Left renal pelvis (tissue), 4 donors: ENCODE measurements at regions not wholly inside any gene's neighbourhood (a gene's known extent, or its start where the extent isn't known, plus 50 kb on each side); places are given as distances from the start of the nearest gene placed in this dataset.
"Not testable (repeated sequence)": the region's sequence is repeated elsewhere in the genome, so short reads cannot be mapped to it uniquely, and the experiment has no call there.

Experiments used
- DNase-seq, 4 donors: peaks; one replicate each; pipeline ENCODE4 v3.0.0-alpha.2; 2013; ENCODE audit warnings: low read depth in 4 of 4, low spot score in 3 of 4

DNA sequence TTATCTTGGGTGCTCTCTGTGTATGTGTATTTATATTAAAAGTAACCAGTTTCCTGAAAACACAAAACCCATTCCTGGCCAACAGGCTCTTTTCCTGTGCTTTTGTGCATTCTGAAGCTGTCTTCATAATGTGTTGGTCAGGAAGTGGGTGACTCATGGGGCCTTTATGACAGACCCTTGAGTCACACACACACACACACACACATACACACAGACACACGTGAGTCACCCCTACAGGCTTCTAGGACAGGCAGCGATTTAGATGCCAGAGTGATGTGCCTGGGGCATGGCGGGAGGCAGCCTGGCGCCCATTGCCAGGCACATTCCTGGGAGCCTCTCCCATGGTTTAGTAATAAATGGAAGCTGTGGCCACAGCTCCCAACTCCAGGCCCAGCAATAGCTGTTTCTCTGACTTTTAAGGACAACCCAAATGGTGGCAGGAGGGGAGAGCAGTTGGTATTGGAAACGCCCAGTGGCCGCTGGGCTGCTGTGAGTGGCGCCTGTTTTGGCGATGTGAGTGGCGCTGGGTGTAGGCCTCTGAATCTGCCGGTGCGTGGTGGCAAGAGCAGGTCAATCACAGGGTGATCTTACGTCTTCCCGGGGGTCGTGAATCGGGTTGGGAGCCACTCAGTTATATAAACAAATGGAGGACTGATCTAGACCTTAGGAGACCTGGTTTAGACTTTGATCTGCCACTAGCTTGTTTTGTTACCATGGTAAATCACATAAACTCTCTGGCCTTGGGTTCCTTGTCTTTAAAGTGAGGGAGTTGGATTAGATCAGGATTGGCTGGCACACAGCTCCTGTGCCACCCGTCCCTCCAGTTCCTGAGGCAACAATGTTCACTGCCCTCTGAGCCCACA lies 150.7 kb upstream of the DLX2 start:
- no peak for DNase-seq

DNA sequence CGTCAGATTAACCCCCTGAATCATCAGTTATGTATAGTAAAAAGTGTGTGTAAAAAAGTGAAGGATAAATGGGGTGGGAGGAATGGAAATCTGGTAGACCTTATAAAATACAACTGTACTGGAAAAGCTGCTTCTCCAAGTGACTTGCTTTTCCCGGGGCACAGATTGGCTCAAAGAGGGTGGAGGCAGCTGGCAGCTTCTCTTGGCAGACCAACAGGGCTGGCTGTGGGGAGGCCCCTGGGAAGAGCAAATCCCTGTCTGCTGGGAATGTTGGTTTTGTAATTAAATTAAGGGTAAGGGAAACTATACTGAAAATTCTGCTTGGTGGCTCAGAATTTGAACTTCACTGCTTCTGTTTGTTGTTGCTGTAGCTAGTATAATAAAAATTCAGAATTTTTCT lies 154.2 kb upstream of the DLX2 start:
- no peak for DNase-seq

- DNase-seq, result no peak
Observed at GRCh38 chr2:172259827-172260226, 157.1 kb upstream of the DLX2 start.

- no peak for DNase-seq
Observed at GRCh38 chr2:172260336-172260735, 157.6 kb upstream of the DLX2 start.

- no peak for DNase-seq
Observed at GRCh38 chr2:172261292-172261691, 158.6 kb upstream of the DLX2 start.

- DNase-seq, result no peak
Observed at GRCh38 chr2:172262486-172262885, 159.8 kb upstream of the DLX2 start.

GRCh38 chr2:172264820-172265219 lies 162.1 kb upstream of the DLX2 start:
- DNase-seq, result not testable (repeated sequence)

- DNase-seq, result not testable (repeated sequence)
Observed at GRCh38 chr2:172269507-172270244, 157.7 kb upstream of the ITGA6 start.

GRCh38 chr2:172270278-172271079 lies 156.9 kb upstream of the ITGA6 start:
- no peak for DNase-seq

- no peak for DNase-seq
Observed at GRCh38 chr2:172273910-172274571, 153.3 kb upstream of the ITGA6 start.

- DNase-seq, result no peak
Observed at GRCh38 chr2:172275239-172275638, 152.1 kb upstream of the ITGA6 start.

DNA sequence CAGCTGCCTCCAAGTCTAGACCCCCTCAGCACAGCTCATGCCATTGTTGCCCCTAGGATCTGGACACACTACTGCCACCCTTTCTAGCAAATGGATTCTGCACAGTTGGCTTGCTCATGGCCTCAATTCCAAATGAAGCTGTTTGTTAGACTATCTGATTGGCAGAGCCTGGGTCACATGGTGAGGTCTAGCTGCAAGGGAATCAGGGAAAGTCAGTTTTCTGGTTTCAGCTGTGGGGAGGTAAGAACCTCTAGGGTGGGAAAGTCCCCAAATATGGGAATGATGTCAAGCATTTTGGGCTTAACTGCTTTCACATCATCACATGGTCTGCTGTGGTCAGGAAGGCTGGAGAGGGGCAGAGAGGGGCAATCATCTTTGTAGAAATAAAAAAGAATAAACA lies 150.4 kb upstream of the ITGA6 start:
- no peak for DNase-seq

DNA sequence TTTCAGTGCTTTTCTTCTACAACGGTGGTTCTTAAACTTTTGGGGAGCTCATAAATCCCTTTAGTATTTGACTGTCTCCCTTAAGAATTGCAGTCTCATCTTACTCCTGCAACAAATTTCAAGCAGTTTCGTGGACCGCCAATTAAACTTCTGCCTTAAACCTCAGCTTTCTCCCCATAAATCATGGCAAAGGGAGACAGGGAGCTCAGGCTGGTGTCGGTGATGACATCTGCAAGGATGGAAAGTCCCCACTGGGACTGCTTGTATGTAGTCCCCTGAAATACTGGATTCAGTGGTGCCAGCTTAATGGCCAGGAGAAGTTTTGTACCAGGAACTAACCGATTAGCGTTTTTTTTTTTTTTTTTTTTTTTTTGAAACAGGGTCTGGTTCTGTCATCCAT lies 148.7 kb upstream of the ITGA6 start:
- no peak for DNase-seq

DNA sequence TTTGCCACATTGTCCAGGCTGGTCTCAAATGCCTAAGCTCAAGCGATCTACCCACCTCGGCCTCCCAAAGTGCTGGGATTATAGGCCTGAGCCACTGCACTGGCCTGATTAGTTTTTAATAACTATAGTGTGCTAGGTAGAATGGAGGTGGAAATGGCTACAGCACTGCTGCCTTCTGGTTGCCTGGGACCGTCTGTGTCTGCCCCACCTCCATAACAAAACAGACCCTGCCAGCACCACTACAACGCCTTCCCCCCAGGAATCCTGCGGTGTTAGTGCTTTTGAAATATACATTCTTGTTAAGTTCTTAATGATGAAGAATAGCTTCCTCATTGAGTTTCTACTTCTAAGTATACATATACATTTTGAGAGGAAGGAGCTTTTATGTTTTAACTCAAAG lies 148.2 kb upstream of the ITGA6 start:
- no peak for DNase-seq

DNA sequence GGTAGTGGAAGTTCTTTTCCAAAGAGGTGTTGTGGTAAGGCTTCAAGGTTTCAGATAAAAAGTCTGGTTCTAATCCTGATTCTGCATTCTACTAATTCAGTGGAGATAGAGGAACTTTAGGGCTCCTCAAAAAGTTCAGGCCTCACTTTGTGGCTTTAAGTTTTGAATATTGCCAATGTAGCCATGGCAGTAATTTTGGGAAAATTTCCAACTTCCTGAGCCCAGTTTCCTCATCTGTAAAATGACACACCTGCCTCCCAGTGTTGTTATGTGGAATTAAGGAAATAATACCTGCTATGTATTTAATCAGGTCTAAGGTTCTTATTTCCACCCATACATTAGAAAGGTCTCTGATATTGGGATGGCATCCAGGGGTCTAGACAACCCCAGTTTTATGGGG lies 147.6 kb upstream of the ITGA6 start:
- no peak for DNase-seq

DNA sequence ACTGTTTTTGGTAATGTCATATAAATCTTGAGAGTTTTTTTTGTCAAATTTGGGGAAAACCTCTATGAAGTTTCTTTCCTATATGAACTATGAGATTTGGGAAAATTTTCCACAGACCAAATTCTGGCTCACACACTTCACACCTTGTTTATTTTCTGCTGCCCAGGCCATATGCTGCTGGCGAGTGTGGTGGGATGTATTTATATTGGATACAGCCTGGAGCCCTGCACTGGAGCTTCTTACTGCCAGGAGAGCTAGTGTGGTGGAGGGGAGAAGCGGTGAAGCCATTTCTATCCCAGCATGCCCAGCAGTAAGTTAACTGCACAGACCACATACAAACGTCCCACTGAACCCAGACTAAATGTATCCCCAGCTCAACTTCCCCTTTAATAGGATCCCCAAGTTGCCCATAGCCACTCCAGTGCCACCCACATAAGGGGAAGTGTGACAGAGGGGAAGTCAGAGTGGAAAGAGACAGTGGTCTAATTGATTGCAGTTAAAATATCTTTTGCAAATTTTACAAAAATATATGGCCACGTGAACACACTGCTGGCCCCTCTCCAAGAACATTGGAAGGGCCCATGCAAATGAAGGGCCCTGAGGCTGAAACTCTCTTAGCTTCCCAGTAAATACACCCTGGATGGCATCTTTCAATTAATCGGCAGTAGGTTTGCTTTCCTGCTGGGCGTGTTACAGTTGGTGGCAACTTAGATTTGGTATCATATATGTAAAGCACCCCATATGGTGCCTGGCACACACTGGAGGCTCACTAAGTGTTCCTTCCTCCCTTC lies 146.6 kb upstream of the ITGA6 start:
- no peak for DNase-seq

DNA sequence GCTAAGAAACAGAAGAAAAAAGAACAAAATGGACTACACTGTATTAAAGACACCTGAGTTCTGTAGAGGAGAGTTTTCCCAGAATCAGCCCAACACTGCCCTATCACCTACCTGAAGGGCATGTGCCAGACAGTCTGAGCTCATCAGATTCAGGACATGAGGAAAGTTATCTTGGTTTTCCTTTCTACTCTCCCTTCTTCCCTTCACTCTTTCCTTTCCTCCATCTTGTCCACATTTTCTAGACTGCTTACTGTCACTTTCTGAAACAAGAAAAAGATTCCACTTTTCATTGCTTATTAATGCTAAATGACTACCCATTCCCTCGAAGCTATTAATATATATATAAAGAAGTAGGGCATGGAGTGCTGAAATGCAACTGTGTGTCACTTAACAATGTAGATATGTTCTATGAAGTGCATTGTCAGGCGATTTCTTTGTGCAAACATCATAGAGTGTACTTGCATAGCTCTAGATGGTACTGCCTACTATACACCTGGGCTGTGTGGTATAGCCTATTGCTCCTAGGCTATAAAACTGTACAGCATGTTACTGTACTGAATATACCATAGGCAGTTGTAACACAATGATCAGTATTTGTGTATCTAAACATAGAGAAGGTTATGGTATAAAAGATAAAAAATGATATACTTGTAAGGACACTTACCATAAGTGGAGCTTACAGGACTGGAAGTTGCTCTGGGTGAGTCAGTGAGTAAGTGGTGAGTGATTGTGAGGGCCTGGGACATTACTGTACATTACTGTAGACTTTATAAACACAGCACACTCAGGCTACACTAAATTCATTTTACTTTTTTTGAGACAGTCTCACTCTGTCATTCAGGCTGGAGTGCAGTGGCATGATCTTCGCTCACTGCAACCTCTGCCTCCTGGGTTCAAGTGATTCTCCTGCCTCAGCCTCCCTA lies 145.5 kb upstream of the ITGA6 start:
- DNase-seq, result no peak

GRCh38 chr2:172282944-172283343 lies 144.4 kb upstream of the ITGA6 start:
- DNase-seq, result no peak

GRCh38 chr2:172283476-172283875 lies 143.9 kb upstream of the ITGA6 start:
- DNase-seq, result no peak
